GM23338 (cell line): ENCODE measurements at regions not wholly inside any gene's neighbourhood (a gene's known extent, or its start where the extent isn't known, plus 50 kb on each side); places are given as distances from the start of the nearest gene placed in this dataset.

Source experiments
- ATAC-seq: fragments of 200-7000 bp; cut with Tn5 transposase; 3 replicates; pipeline ENCODE4 v1.9.1; 2020
- DNase-seq: peaks from one replicate; pipeline ENCODE4 v3.0.0-alpha.2; 2015; ENCODE audit warnings: low spot score
- H2AFZ ChIP-seq: fragments of 200-600 bp; sonication (generic); 2 replicates; pipeline ENCODE4 v1.8.0; 2016; ENCODE audit warnings: antibody characterized with exemption, mild to moderate bottlenecking, moderate library complexity
- H3F3A ChIP-seq: fragments of 200-600 bp; sonication (generic); replicated peaks from 2 replicates; pipeline ENCODE4 v1.8.0; 2017; ENCODE audit warnings: antibody characterized with exemption, mixed run types, low read depth
- H3K27ac ChIP-seq: fragments of 200-600 bp; sonication (generic); 2 replicates; pipeline ENCODE4 v1.6.1; 2016; ENCODE audit warnings: low read depth
- H3K27me3 ChIP-seq: fragments of 200-600 bp; sonication (generic); 2 replicates; pipeline ENCODE4 v1.8.0; 2016; ENCODE audit warnings: mild to moderate bottlenecking, mixed run types, moderate library complexity; ENCODE audit not compliant: insufficient read depth
- H3K36me3 ChIP-seq: fragments of 200-600 bp; sonication (generic); 2 replicates; pipeline ENCODE4 v1.8.0; 2016; ENCODE audit warnings: mild to moderate bottlenecking; ENCODE audit not compliant: insufficient read depth
- H3K4me1 ChIP-seq: fragments of 200-600 bp; sonication (generic); 2 replicates; pipeline ENCODE4 v1.8.0; 2016; ENCODE audit warnings: mild to moderate bottlenecking, moderate library complexity; ENCODE audit not compliant: insufficient read depth
- H3K4me2 ChIP-seq: fragments of 200-600 bp; sonication (generic); 2 replicates; pipeline ENCODE4 v1.7.1; 2017; ENCODE audit warnings: mixed run types
- H3K4me3 ChIP-seq: fragments of 200-600 bp; sonication (generic); 2 replicates; pipeline ENCODE4 v1.6.1; 2016; ENCODE audit warnings: mixed run types
- H3K79me2 ChIP-seq: fragments of 200-600 bp; sonication (generic); replicated peaks from 2 replicates; pipeline ENCODE4 v1.8.0; 2017; ENCODE audit warnings: mild to moderate bottlenecking; ENCODE audit not compliant: insufficient read depth
- H3K9me2 ChIP-seq: fragments of 200-600 bp; sonication (generic); 2 replicates; pipeline ENCODE4 v1.8.0; 2017; ENCODE audit not compliant: insufficient read depth
- H4K20me1 ChIP-seq: fragments of 200-600 bp; sonication (generic); replicated peaks from 2 replicates; pipeline ENCODE4 v1.8.0; 2017; ENCODE audit warnings: mild to moderate bottlenecking; ENCODE audit not compliant: insufficient read depth
- H3K27ac Mint-ChIP-seq: 2 replicates; pipeline ENCODE4 v1.8.0; 2020; ENCODE audit warnings: inconsistent platforms, mild to moderate bottlenecking, moderate library complexity, mixed read lengths
- H3K27me3 Mint-ChIP-seq: 3 replicates; pipeline ENCODE4 v1.8.0; 2022; ENCODE audit warnings: low read depth, mild to moderate bottlenecking, moderate library complexity, mixed read lengths, inconsistent platforms; ENCODE audit not compliant: insufficient read depth, poor library complexity
- H3K36me3 Mint-ChIP-seq: 3 replicates; pipeline ENCODE4 v1.8.0; 2021; ENCODE audit warnings: low read depth, mild to moderate bottlenecking, inconsistent platforms, moderate library complexity, mixed read lengths
- H3K4me1 Mint-ChIP-seq: 3 replicates; pipeline ENCODE4 v1.8.0; 2020; ENCODE audit warnings: mild to moderate bottlenecking, inconsistent platforms, mixed read lengths
- H3K4me3 Mint-ChIP-seq: 3 replicates; pipeline ENCODE4 v1.8.0; 2021; ENCODE audit warnings: moderate library complexity, mild to moderate bottlenecking, inconsistent platforms, mixed read lengths
- H3K9me3 Mint-ChIP-seq: 3 replicates; pipeline ENCODE4 v1.8.0; 2020; ENCODE audit warnings: moderate library complexity, mild to moderate bottlenecking, inconsistent platforms, mixed read lengths
- CREB1 ChIP-seq: fragments of 250-450 bp; sonication (Bioruptor Pico); IDR thresholded peaks from 2 replicates; pipeline ENCODE4 v1.5.0; 2020; ENCODE audit warnings: low read depth, mild to moderate bottlenecking, moderate library complexity
- EZH2 ChIP-seq: fragments of 200-600 bp; sonication (generic); IDR thresholded peaks from one replicate; pipeline ENCODE4 v1.8.0; 2017; ENCODE audit warnings: antibody characterized with exemption, mild to moderate bottlenecking, low read depth; ENCODE audit not compliant: unreplicated experiment
- EZH2phosphoT487 ChIP-seq: fragments of 200-600 bp; sonication (generic); IDR thresholded peaks from one replicate; pipeline ENCODE4 v1.8.1; 2018; ENCODE audit warnings: antibody characterized with exemption; ENCODE audit not compliant: unreplicated experiment
- JUNB ChIP-seq: IDR thresholded peaks from one replicate; pipeline ENCODE4 v1.6.1; 2016; ENCODE audit warnings: antibody characterized with exemption; ENCODE audit not compliant: unreplicated experiment
- NANOG ChIP-seq: IDR thresholded peaks from 2 replicates; pipeline ENCODE4 v1.6.1; 2016; ENCODE audit warnings: antibody characterized with exemption, borderline replicate concordance
- POLR2AphosphoS5 ChIP-seq: IDR thresholded peaks from 2 replicates; pipeline ENCODE4 v1.6.1; 2016; ENCODE audit warnings: antibody characterized with exemption, low read depth
- REST ChIP-seq: IDR thresholded peaks from one replicate; pipeline ENCODE4 v1.6.1; 2018; ENCODE audit warnings: antibody characterized with exemption; ENCODE audit not compliant: unreplicated experiment
- STAT1 ChIP-seq: IDR thresholded peaks from one replicate; pipeline ENCODE4 v1.6.1; 2016; ENCODE audit warnings: antibody characterized with exemption; ENCODE audit not compliant: unreplicated experiment
- ZNF331 ChIP-seq: fragments of 250-450 bp; sonication (Bioruptor Pico); IDR thresholded peaks from 2 replicates; pipeline ENCODE4 v1.5.0; 2020; ENCODE audit warnings: low read depth, mild to moderate bottlenecking, moderate library complexity
- ZNF462 ChIP-seq: fragments of 250-450 bp; sonication (Bioruptor Pico); IDR thresholded peaks from 2 replicates; pipeline ENCODE4 v1.5.0; 2020; ENCODE audit warnings: mild to moderate bottlenecking, moderate library complexity
- TF ChIP-seq, protein P1 (sequence below): IDR thresholded peaks from 2 replicates; pipeline ENCODE4 v1.6.1; 2016; ENCODE audit warnings: antibody characterized with exemption

DNA sequence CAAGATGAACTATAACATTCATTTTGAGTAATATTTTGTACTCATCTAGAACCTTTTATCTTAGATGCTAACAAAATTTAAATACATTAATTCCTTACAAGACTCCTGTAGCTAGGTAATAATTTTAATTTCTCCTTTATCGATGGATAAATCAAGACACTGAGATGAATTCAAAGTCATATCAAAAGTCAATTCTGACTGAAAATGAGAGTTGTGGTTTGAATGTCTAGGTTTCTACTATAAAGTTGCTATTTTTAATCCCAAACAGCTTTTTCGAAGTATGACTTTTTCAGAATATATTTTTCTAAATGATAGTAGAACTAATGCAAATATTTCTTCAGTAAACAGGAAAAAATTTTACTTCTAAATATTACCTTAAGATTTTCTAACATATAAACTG is 491.7 kb upstream of the FAM174A start (continued):
- no peak for TF ChIP-seq REST

- peaks cover 2% of the 10 kb centered on the region for H3K27me3 Mint-ChIP-seq
- Histone ChIP-seq H3K27me3 (no peaks in the 10 kb centered on the region), H3K27ac (no peak overlapping the region), H3F3A (no peaks in the 10 kb centered on the region), H2AFZ (no peak overlapping the region), H3K9me2 (no peaks in the 10 kb centered on the region), H3K79me2 (no peaks in the 10 kb centered on the region), H4K20me1 (no peaks in the 10 kb centered on the region), H3K4me1 (no peaks in the 10 kb centered on the region), H3K4me3 (no peak overlapping the region), H3K4me2 (no peak overlapping the region), H3K36me3 (no peaks in the 10 kb centered on the region)
- no peaks in the 10 kb centered on the region for H3K4me1 Mint-ChIP-seq
- no peak overlapping the region for H3K27ac Mint-ChIP-seq
- no peaks in the 10 kb centered on the region for H3K9me3 Mint-ChIP-seq
- H3K36me3 Mint-ChIP-seq, result no peaks in the 10 kb centered on the region
- ATAC-seq, result no peak
- H3K4me3 Mint-ChIP-seq, result no peak overlapping the region
- DNase-seq, result no peak
- TF ChIP-seq REST, result no peak
- TF ChIP-seq ZNF331 (CRISPR knock-in tag), result no peak
- TF ChIP-seq CREB1 (CRISPR knock-in tag), result no peak
- TF ChIP-seq JUNB, result no peak
- no peak for TF ChIP-seq NANOG
- no peak for TF ChIP-seq ZNF462
- TF ChIP-seq EZH2, result no peak
- no peak for TF ChIP-seq STAT1
- TF ChIP-seq POLR2AphosphoS5, result no peak
- TF ChIP-seq EZH2phosphoT487, result no peak
- TF ChIP-seq, protein P1, sequence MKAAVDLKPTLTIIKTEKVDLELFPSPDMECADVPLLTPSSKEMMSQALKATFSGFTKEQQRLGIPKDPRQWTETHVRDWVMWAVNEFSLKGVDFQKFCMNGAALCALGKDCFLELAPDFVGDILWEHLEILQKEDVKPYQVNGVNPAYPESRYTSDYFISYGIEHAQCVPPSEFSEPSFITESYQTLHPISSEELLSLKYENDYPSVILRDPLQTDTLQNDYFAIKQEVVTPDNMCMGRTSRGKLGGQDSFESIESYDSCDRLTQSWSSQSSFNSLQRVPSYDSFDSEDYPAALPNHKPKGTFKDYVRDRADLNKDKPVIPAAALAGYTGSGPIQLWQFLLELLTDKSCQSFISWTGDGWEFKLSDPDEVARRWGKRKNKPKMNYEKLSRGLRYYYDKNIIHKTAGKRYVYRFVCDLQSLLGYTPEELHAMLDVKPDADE, result no peak
These were observed 508.6 kb upstream of the FAM174A start for GRCh38 chr5:100026606-100027005.
